T47D (cell line): ENCODE measurements at regions not wholly inside any gene's neighbourhood (a gene's known extent, or its start where the extent isn't known, plus 50 kb on each side); places are given as distances from the start of the nearest gene placed in this dataset.

Experiments used
- DNase-seq, 2 experiments: peaks; one replicate each; pipeline versions ENCODE4 v3.0.0 to v3.0.0-alpha.2; 2011 to 2012; ENCODE audit warnings: low read depth in 1 of 2, low spot score in 1 of 2
- JUND ChIP-seq: IDR thresholded peaks from 2 replicates; pipeline ENCODE4 v1.6.1; 2012; ENCODE audit warnings: low read depth
- in situ Hi-C: cut with HindIII; loops from 2 replicates; pipeline ENCODE4 v1.10.0; 2016; ENCODE audit warnings: low sequenced_read_pairs, low pct_unique_long_range_greater_than_20kb

GRCh38 chr3:86739244-86739643 is 251.7 kb downstream of the VGLL3 start:
- TF ChIP-seq JUND: no peak
- in situ Hi-C loops: no loop called here
- no peak for DNase-seq

- no peak for TF ChIP-seq JUND
- in situ Hi-C loops: no loop called here
- DNase-seq: no peak
These were observed 252.3 kb downstream of the VGLL3 start for GRCh38 chr3:86738684-86739083.

GRCh38 chr3:86737517-86737916 is 253.4 kb downstream of the VGLL3 start:
- no peak for DNase-seq
- in situ Hi-C loops: no loop called here
- TF ChIP-seq JUND: no peak

DNA sequence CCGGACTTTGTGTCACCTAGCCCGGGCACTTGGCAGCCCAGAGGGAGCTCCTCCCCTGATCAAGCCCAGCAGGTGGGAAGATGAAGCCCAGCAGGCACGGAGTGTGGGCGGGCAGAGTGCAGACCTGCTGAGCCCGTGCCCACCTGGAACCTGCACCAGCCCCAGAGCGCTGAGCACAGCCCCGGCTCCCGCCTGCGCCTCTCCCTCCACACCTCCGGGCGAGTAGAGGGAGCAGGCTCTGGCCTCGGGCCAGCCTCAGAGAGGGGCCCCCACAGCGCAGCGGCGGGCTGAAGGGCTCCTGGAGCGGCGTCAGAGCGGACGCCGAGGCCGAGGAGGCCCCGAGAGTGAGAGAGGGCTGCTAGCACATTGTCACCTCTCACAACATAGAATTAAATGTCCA is 257.7 kb downstream of the VGLL3 start:
- TF ChIP-seq JUND: no peak
- no peak for DNase-seq
- in situ Hi-C loops: no loop called here

DNA sequence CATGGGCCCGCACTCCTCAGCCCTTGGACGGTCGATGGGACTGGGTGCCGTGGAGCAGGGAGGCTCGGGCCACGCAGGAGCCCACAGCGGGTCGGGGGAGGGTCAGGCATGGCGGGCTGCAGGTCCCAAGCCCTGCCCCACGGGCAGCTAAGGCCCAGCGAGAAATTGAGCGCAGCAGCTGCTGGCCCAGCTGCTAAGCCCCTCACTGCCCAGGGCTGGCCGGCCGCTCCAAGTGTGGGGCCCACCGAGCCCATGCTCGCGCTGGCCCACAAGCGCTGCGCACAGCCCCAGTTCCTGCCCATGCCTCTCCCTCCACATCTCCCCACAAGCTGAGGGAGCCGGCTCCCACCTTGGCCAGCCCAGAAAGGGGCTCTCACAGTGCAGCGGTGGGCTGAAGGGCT is 259.4 kb downstream of the VGLL3 start:
- in situ Hi-C loops: no loop called here
- no peak for TF ChIP-seq JUND
- no peak for DNase-seq

DNA sequence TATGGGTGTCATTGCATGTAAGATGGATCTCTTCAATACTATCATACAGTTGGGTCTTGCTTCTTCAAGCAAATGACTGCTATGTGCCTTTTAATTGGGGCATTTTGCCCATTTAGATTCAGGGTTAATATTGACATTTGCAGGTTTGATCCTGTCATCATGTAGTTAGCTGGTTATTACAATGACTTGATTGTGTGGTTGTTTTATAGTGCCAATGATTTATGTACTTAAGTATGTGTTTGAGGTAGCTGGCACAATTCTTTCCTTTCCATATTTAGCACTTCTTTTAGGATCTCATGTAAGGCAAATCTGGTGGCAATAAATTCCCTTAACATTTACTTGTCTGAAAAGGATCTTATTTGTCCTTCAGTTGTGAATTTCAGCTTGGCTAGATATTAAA is 267.5 kb downstream of the VGLL3 start:
- in situ Hi-C loops: no loop called here
- TF ChIP-seq JUND: no peak
- DNase-seq: no peak

DNA sequence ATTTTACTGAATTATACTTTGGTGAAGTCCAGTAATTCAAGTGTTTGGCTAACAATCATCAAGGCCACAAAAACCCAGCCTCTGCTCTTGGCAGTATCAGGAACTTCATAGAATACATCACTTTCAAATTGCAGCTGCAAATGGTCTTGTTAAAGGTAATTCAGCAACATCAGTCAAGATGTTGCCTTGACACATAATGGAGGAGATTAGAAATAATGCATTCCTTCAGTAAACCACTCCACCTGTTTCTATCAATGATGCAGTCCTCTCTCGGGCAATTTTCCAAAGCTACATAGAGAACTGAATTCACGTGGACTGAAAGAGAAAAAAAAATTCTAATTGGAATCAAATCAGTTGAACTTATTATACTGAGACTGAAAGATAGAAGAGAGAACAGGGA is 279.3 kb downstream of the VGLL3 start:
- in situ Hi-C loops: no loop called here
- no peak for TF ChIP-seq JUND
- DNase-seq: no peak

DNA sequence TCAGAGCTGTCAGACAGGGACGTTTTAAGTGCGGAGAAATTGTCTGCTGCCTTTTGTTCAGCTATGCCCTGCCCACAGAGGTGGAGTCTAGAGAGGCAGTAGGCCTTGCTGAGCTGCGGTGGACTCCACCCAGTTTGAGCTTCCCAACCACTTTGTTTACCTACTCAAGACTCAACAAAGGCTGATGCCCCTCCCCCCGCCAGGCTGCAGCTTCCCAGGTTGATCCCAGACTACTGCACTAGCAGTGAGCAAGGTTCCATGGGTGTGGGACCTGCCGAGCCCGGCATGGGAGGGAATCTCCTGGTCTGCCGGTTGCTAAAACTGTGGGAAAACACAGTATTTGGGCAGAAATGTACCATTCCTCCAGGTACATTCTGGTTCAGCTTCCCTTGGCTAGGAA is 282.1 kb downstream of the VGLL3 start:
- no peak for TF ChIP-seq JUND
- in situ Hi-C loops: no loop called here
- DNase-seq: peak in 1 of 2 experiments; percentile 63

- no peak for DNase-seq
These were observed 288.5 kb downstream of the VGLL3 start for GRCh38 chr3:86702381-86702958.

GRCh38 chr3:86695752-86696151 is 295.2 kb downstream of the VGLL3 start:
- in situ Hi-C loops: no loop called here
- TF ChIP-seq JUND: no peak
- DNase-seq: no peak

More at GRCh38 chr3:86702381-86702958, 288.5 kb downstream of the VGLL3 start:
- TF ChIP-seq JUND: no peak
- in situ Hi-C loops: no loop called here

DNA sequence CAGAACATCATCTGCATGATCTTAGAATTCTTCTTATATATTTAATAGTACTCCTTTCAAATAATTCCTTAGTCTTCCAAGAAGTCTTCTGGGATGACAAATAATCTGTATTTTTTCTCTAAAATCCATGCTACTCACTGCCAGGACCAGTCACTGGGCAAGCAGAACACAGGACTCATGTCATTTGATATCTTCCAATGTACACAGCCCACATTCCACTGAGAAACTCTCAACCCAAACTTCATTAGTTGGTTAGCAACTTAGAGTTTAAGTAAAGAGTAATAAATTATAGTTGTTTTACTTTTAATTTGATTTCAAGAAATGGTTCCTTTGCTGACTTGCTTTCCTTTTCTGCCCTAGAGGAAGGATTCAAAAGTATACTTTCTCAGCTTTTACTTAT is 317.0 kb downstream of the VGLL3 start:
- DNase-seq: peak in 1 of 2 experiments; percentile 10
- in situ Hi-C loops: no loop called here
- no peak for TF ChIP-seq JUND

- TF ChIP-seq JUND: no peak
- in situ Hi-C loops: no loop called here
- no peak for DNase-seq
These were observed 329.1 kb downstream of the VGLL3 start for GRCh38 chr3:86661817-86662216.

GRCh38 chr3:86658876-86659275 is 332.1 kb downstream of the VGLL3 start:
- no peak for TF ChIP-seq JUND
- in situ Hi-C loops: no loop called here
- DNase-seq: peak in 1 of 2 experiments; percentile 1

- no peak for TF ChIP-seq JUND
- peak in 1 of 2 experiments; percentile 26 for DNase-seq
- in situ Hi-C loops: no loop called here
These were observed 336.0 kb downstream of the VGLL3 start for GRCh38 chr3:86654806-86655460.
